Neural progenitor cell (in vitro differentiated cells): ENCODE measurements at regions not wholly inside any gene's neighbourhood (a gene's known extent, or its start where the extent isn't known, plus 50 kb on each side); places are given as distances from the start of the nearest gene placed in this dataset.

Source experiments
- DNase-seq: peaks from one replicate; pipeline ENCODE4 v3.0.0-alpha.2; 2016; ENCODE audit warnings: low spot score
- H2AFZ ChIP-seq: fragments of 200-600 bp; sonication (generic); replicated peaks from 2 replicates; pipeline ENCODE4 v1.6.1; 2016; ENCODE audit warnings: antibody characterized with exemption
- H3F3A ChIP-seq: fragments of 200-600 bp; sonication (generic); 2 replicates; pipeline ENCODE4 v1.6.1; 2016; ENCODE audit warnings: antibody characterized with exemption, low read depth
- H3K27ac ChIP-seq: fragments of 200-600 bp; sonication (generic); 2 replicates; pipeline ENCODE4 v1.5.1; 2016; ENCODE audit warnings: mild to moderate bottlenecking
- H3K27me3 ChIP-seq: fragments of 200-600 bp; sonication (generic); 2 replicates; pipeline ENCODE4 v1.6.1; 2016; ENCODE audit warnings: mild to moderate bottlenecking, moderate library complexity
- H3K36me3 ChIP-seq: fragments of 200-600 bp; sonication (generic); 2 replicates; pipeline ENCODE4 v1.5.1; 2016
- H3K4me1 ChIP-seq: fragments of 200-600 bp; sonication (generic); 2 replicates; pipeline ENCODE4 v1.6.1; 2016; ENCODE audit warnings: mixed run types
- H3K4me2 ChIP-seq: fragments of 200-600 bp; sonication (generic); 2 replicates; pipeline ENCODE4 v1.6.1; 2016
- H3K4me3 ChIP-seq: fragments of 200-600 bp; sonication (generic); 2 replicates; pipeline ENCODE4 v1.5.1; 2016
- H3K79me2 ChIP-seq: fragments of 200-600 bp; sonication (generic); 2 replicates; pipeline ENCODE4 v1.6.1; 2016; ENCODE audit warnings: low read depth
- H3K9ac ChIP-seq: fragments of 200-600 bp; sonication (generic); 2 replicates; pipeline ENCODE4 v1.6.1; 2016
- H3K9me3 ChIP-seq: fragments of 200-600 bp; sonication (generic); 2 replicates; pipeline ENCODE4 v1.5.1; 2016; ENCODE audit warnings: low read depth
- H4K20me1 ChIP-seq: fragments of 200-600 bp; sonication (generic); 2 replicates; pipeline ENCODE4 v1.6.1; 2016; ENCODE audit warnings: low read depth
- H3K27ac Mint-ChIP-seq: 3 replicates; pipeline ENCODE4 v1.8.0; 2021; ENCODE audit warnings: mixed read lengths
- H3K27me3 Mint-ChIP-seq: 2 replicates; pipeline ENCODE4 v1.8.0; 2022; ENCODE audit warnings: low read depth, mild to moderate bottlenecking, inconsistent platforms, moderate library complexity, mixed read lengths; ENCODE audit not compliant: insufficient read depth
- H3K36me3 Mint-ChIP-seq: 3 replicates; pipeline ENCODE4 v1.8.0; 2021; ENCODE audit warnings: mixed read lengths
- H3K4me1 Mint-ChIP-seq: 3 replicates; pipeline ENCODE4 v1.8.0; 2021; ENCODE audit warnings: mixed read lengths
- H3K4me3 Mint-ChIP-seq: 3 replicates; pipeline ENCODE4 v1.8.0; 2021; ENCODE audit warnings: mild to moderate bottlenecking, moderate library complexity, mixed read lengths
- H3K9me3 Mint-ChIP-seq: 3 replicates; pipeline ENCODE4 v1.8.0; 2020; ENCODE audit warnings: mixed read lengths
- EZH2 ChIP-seq: fragments of 200-600 bp; sonication (generic); IDR thresholded peaks from 2 replicates; pipeline ENCODE4 v1.6.1; 2017; ENCODE audit warnings: antibody characterized with exemption, mild to moderate bottlenecking, moderate library complexity
- EZH2phosphoT487 ChIP-seq: fragments of 200-600 bp; sonication (generic); IDR thresholded peaks from 2 replicates; pipeline ENCODE4 v1.6.1; 2017; ENCODE audit warnings: antibody characterized with exemption
- TF ChIP-seq, protein P1 (sequence below): fragments of 200-600 bp; sonication (generic); IDR thresholded peaks from 2 replicates; pipeline ENCODE4 v1.5.1; 2017; ENCODE audit warnings: antibody characterized with exemption, mild to moderate bottlenecking

DNA sequence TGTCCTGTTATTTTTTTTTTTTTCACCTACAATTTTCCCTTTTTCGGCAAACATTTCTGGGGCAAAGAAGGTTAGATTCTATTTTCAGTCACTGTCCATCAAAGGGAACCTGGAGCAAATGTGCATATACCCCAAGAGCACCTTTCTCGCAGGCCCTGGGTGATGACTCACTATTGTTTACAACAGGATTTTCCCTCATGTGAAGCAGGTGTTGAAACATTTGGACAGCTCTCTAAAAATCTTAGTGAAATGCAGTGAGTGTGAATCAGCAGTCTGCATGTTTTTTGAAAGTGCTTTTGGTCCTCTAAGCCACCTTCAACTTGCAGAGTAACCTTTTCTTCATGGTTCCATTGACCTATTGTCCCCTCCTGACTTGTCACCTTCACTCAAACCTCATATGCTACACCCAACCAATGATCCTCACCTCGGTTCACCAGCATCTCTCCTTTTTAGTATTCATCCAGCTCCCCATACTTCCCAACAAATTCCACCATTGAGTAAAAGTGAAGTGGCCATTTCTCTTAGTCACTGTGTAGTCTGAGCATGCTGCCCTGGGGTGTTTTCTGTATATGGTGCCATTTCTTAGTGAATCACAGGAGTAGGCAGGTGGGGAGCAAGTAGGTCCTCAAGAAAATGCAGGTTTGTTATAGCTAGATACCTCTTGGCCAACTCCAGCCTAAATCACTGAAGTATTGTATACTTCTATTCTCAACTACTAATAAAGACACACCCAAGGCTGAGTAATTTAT lies 260.2 kb downstream of the BMP4 start:
- DNase-seq = no peak
- H3K36me3 Mint-ChIP-seq = no peaks in the 10 kb centered on the region

DNA sequence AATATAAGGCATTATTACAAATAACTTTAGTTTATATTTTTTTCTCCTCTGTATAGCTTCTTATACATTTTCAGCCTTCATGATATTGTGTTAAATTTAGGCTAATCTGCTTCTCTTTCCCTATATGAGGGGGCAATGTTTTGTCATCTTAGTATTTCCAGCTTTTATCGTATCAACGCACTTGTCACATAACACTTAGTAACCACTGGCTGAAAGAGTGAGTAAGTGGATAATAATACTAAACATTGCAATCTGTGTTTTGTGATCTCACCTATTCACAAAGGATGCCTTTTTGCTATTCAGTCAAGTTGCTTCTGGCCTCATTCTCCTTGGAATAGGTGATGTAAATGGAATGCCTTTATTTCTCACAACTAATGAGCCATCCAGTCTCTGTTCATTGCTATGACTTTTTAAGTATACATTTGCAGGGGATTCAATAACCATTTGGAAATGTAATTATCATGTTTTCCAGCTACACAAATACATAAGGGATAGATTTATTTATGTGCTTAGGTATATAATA lies 260.9 kb downstream of the BMP4 start:
- Mint-ChIP-seq H3K36me3 (no peaks in the 10 kb centered on the region), H3K4me1 (peaks cover 3% of the 10 kb centered on the region), H3K27me3 (peaks cover 2% of the 10 kb centered on the region), H3K27ac (no peak overlapping the region), H3K4me3 (no peak overlapping the region), H3K9me3 (no peaks in the 10 kb centered on the region)
- no peak for DNase-seq
- TF ChIP-seq EZH2 = no peak
- TF ChIP-seq EZH2phosphoT487 = no peak
- TF ChIP-seq, protein P1, sequence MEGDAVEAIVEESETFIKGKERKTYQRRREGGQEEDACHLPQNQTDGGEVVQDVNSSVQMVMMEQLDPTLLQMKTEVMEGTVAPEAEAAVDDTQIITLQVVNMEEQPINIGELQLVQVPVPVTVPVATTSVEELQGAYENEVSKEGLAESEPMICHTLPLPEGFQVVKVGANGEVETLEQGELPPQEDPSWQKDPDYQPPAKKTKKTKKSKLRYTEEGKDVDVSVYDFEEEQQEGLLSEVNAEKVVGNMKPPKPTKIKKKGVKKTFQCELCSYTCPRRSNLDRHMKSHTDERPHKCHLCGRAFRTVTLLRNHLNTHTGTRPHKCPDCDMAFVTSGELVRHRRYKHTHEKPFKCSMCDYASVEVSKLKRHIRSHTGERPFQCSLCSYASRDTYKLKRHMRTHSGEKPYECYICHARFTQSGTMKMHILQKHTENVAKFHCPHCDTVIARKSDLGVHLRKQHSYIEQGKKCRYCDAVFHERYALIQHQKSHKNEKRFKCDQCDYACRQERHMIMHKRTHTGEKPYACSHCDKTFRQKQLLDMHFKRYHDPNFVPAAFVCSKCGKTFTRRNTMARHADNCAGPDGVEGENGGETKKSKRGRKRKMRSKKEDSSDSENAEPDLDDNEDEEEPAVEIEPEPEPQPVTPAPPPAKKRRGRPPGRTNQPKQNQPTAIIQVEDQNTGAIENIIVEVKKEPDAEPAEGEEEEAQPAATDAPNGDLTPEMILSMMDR = no peak
- no peaks in the 10 kb centered on the region for H3F3A ChIP-seq
- H3K36me3 ChIP-seq = no peaks in the 10 kb centered on the region
- no peak overlapping the region for H3K4me2 ChIP-seq
- H3K27me3 ChIP-seq = no peaks in the 10 kb centered on the region
- H3K4me1 ChIP-seq = no peaks in the 10 kb centered on the region
- no peak overlapping the region for H3K27ac ChIP-seq
- no peak overlapping the region for H2AFZ ChIP-seq
- H3K79me2 ChIP-seq = no peaks in the 10 kb centered on the region
- H3K9ac ChIP-seq = no peak overlapping the region
- no peaks in the 10 kb centered on the region for H4K20me1 ChIP-seq
- no peak overlapping the region for H3K4me3 ChIP-seq
- no peaks in the 10 kb centered on the region for H3K9me3 ChIP-seq

More for the DNA sequence above, 260.2 kb downstream of the BMP4 start:
- Histone ChIP-seq H3F3A (no peaks in the 10 kb centered on the region), H3K27me3 (no peaks in the 10 kb centered on the region), H4K20me1 (no peaks in the 10 kb centered on the region), H3K4me2 (no peak overlapping the region), H3K27ac (no peak overlapping the region), H2AFZ (no peak overlapping the region), H3K4me1 (no peaks in the 10 kb centered on the region), H3K79me2 (no peaks in the 10 kb centered on the region), H3K9me3 (no peaks in the 10 kb centered on the region), H3K9ac (no peak overlapping the region), H3K36me3 (no peaks in the 10 kb centered on the region), H3K4me3 (no peak overlapping the region)
- TF ChIP-seq EZH2 (no peak), EZH2phosphoT487 (no peak)
- TF ChIP-seq, protein P1 = no peak
- H3K27ac Mint-ChIP-seq = no peak overlapping the region
- no peaks in the 10 kb centered on the region for H3K9me3 Mint-ChIP-seq
- peaks cover 2% of the 10 kb centered on the region for H3K4me1 Mint-ChIP-seq
- no peak overlapping the region for H3K4me3 Mint-ChIP-seq
- H3K27me3 Mint-ChIP-seq = peaks cover 2% of the 10 kb centered on the region

DNA sequence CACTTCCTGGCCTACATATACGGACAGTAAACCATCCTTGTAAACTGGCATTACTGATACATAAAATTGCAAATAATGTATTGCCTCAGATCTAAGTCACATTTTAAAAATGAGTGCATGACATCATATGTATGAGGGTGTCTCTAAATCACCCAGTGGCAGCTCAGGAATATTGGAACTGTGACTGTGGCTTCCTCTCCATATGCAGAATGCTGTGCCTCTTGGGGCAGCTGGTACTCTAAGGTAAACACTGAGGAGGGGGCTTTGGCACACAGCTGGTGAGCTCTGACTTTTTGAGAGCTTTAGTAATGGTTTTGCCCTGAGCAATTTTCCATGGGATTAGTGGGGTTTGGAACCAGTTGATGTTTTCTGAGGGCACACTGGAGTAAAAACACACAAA lies 263.7 kb downstream of the BMP4 start:
- no peaks in the 10 kb centered on the region for H3K36me3 ChIP-seq
- H3K27me3 ChIP-seq = no peaks in the 10 kb centered on the region
- H3K4me3 Mint-ChIP-seq = no peak overlapping the region
- no peak overlapping the region for H3K4me3 ChIP-seq
- peaks cover 3% of the 10 kb centered on the region for H3K4me1 Mint-ChIP-seq
- H3K9me3 ChIP-seq = no peaks in the 10 kb centered on the region
- no peaks in the 10 kb centered on the region for H3K79me2 ChIP-seq
- H3K9me3 Mint-ChIP-seq = no peaks in the 10 kb centered on the region
- H4K20me1 ChIP-seq = no peaks in the 10 kb centered on the region
- H3K36me3 Mint-ChIP-seq = no peaks in the 10 kb centered on the region
- no peaks in the 10 kb centered on the region for H3K27me3 Mint-ChIP-seq
- H3K9ac ChIP-seq = no peak overlapping the region
- no peak overlapping the region for H3K27ac Mint-ChIP-seq
- no peak overlapping the region for H3K4me2 ChIP-seq
- no peak overlapping the region for H3K27ac ChIP-seq
- H3F3A ChIP-seq = no peaks in the 10 kb centered on the region
- TF ChIP-seq EZH2 (no peak), EZH2phosphoT487 (no peak)
- TF ChIP-seq, protein P1 = no peak
- H3K4me1 ChIP-seq = no peaks in the 10 kb centered on the region
- DNase-seq = no peak
- no peak overlapping the region for H2AFZ ChIP-seq
